OCI-LY3 (cell line): ENCODE measurements at regions not wholly inside any gene's neighbourhood (a gene's known extent, or its start where the extent isn't known, plus 50 kb on each side); places are given as distances from the start of the nearest gene placed in this dataset.

ENCODE experiments used
- EZH2phosphoT487 ChIP-seq: fragments of 200-600 bp; shearing (Covaris generic); IDR thresholded peaks from 2 replicates; pipeline ENCODE4 v1.6.1; 2018; ENCODE audit warnings: antibody characterized with exemption, mixed run types, low read depth
- TF ChIP-seq, protein P1 (sequence below): fragments of 200-600, 300-600 bp; sonication (generic); IDR thresholded peaks from 2 replicates; pipeline ENCODE4 v1.5.1; 2014; ENCODE audit warnings: antibody characterized with exemption, low read length, low read depth

- TF ChIP-seq, protein P1, sequence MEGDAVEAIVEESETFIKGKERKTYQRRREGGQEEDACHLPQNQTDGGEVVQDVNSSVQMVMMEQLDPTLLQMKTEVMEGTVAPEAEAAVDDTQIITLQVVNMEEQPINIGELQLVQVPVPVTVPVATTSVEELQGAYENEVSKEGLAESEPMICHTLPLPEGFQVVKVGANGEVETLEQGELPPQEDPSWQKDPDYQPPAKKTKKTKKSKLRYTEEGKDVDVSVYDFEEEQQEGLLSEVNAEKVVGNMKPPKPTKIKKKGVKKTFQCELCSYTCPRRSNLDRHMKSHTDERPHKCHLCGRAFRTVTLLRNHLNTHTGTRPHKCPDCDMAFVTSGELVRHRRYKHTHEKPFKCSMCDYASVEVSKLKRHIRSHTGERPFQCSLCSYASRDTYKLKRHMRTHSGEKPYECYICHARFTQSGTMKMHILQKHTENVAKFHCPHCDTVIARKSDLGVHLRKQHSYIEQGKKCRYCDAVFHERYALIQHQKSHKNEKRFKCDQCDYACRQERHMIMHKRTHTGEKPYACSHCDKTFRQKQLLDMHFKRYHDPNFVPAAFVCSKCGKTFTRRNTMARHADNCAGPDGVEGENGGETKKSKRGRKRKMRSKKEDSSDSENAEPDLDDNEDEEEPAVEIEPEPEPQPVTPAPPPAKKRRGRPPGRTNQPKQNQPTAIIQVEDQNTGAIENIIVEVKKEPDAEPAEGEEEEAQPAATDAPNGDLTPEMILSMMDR, result no peak
- no peak for TF ChIP-seq EZH2phosphoT487
Measured at GRCh38 chr1:72932025-72932424, 649.7 kb upstream of the NEGR1 start.
